RWPE1 (cell line): ENCODE measurements at regions not wholly inside any gene's neighbourhood (a gene's known extent, or its start where the extent isn't known, plus 50 kb on each side); places are given as distances from the start of the nearest gene placed in this dataset.

Experiments used
- CTCF ChIA-PET: fragments of 350-600 bp; sonication (Branson Sonifier 250); formaldehyde crosslinking; extraction: SDS; loops from one replicate; lab custom pipeline; 2021; lab: Yijun Ruan, JAX
- POLR2A ChIA-PET: fragments of 400-600 bp; formaldehyde crosslinking; extraction: SDS; loops from one replicate; lab custom pipeline; 2020; ENCODE audit warnings: antibody characterized with exemption; ENCODE audit not compliant: low non-redundant PET; lab: Yijun Ruan, JAX
- DNase-seq: peaks from one replicate; pipeline ENCODE4 v3.0.0; 2012; ENCODE audit warnings: low spot score
- H3K27ac ChIP-seq: fragments of 450-650 bp; 2 replicates; pipeline ENCODE4 v1.5.1; 2017
- CTCF ChIP-seq: fragments of 450-650 bp; conservative IDR thresholded peaks from 2 replicates; pipeline ENCODE4 v1.5.1; 2017; ENCODE audit warnings: low read depth, mild to moderate bottlenecking

DNA sequence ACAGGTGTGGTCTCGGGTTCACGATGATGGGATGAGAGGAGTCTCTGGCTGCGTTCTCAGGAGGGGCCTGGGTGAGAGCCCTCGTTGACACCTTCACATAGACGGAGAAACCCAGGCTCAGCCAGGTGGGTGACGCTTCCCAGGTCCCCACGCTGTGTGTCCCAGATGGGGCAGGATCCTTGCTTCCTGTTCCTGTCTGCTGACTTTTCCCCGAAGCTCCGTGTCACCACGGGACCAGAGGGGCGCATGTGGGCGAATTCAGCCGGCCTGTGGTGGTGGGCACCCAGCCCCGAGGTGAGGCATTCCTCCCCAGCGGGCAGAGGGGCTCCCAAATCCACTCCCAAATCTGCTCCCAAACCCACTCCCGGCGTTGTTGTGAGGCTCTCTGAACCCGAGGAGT lies 732.8 kb downstream of the BRD1 start:
- CTCF ChIA-PET = no interaction called here
- H3K27ac ChIP-seq = no peak overlapping the region
- POLR2A ChIA-PET = no interaction called here

GRCh38 chr22:49094151-49094550 lies 733.5 kb downstream of the BRD1 start:
- ChIA-PET POLR2A (no interaction called here), CTCF (no interaction called here)
- no peak for TF ChIP-seq CTCF
- no peak for DNase-seq
- no peak overlapping the region for H3K27ac ChIP-seq

More for the DNA sequence above, 732.8 kb downstream of the BRD1 start:
- no peak for TF ChIP-seq CTCF
- no peak for DNase-seq

DNA sequence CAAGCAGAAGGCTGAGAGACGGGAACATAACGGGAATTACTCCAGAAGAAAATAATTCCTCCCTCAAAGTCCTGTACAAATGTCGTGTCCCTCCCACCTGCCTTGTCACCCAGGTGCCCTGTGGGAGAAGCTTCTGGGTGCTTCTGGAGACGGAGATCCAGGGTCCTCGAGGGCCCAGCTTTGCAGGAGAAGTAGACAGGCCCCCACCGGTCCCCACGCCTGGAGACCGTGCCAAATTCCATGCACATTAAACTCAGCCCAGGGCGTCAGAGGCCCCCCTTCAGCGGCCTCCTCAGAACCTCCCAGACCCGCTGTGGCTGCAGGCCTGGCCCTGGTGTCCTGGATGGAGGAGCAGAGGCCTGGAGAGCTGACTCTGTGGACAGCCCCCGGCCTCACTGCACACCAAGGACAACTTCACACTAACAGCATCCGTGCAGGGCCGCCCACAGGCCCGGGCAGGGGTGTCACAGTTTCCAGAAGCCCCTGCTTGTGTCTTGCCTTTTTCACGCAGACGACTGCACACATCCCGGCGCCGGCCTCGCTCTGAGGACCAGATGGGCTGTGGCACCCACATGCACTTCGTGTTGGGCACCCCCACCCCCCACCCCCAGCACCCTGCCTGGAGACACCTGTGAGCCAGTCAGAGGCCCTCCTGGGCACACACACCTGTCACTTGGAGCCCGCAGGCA lies 734.3 kb downstream of the BRD1 start:
- DNase-seq = no peak
- no peak for TF ChIP-seq CTCF
- ChIA-PET POLR2A (no interaction called here), CTCF (no interaction called here)
- H3K27ac ChIP-seq = no peak overlapping the region

GRCh38 chr22:49092716-49093115 lies 735.0 kb downstream of the BRD1 start:
- H3K27ac ChIP-seq = no peak overlapping the region
- ChIA-PET CTCF (no interaction called here), POLR2A (no interaction called here)
- DNase-seq = no peak
- no peak for TF ChIP-seq CTCF

DNA sequence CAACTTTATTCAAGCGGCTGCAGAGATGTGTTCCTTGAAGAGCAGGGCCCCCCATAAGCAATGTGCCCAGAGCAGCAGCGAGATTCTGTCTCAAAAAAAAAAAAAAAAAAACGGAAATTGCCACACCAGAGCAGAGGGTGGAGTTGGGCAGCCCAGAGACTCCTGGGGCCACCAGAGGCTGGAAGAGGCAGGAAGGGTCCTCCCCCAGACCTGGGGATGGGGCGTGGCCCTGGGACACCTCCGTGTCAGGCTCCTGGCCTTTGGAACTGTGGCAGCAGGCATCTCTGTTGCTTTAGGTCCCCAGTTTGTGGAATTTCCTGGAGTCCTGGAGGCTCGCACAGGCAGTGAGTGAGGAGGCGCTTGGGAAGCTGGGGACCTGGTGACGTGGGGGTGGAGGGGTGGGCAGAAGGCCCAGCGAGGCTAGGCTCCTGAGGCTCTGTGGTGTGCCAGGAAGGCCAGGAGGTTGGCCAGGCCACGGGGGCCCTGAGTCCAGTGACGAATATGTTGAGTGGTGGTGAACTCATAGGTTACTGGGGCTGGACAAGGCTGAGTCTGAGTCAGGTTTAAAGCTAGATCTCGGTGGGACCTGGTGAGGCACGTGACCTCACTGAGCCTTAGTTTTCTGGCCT lies 735.6 kb downstream of the BRD1 start:
- H3K27ac ChIP-seq = no peak overlapping the region
- ChIA-PET CTCF (no interaction called here), POLR2A (no interaction called here)
- DNase-seq = no peak
- no peak for TF ChIP-seq CTCF

DNA sequence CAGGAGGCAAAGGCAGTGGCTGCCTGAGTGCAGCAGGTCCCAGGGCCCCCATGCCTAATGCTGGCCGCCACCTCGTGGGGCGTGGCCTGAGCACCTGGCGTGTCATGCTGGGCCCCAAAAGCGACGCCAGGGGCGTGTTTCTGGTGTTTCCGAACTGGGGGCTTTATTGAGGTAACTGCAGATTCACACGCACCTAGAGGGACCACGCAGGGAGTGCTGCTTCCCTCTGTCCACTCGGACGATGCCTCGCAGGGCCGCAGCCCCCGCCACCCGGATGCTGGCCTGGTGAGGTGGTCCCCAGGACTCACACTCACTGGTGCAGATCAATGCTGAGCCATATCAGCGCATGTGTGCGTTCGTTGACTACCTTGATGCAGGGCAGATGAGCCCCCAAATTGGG lies 736.2 kb downstream of the BRD1 start:
- no peak for TF ChIP-seq CTCF
- CTCF ChIA-PET = no interaction called here
- H3K27ac ChIP-seq = no peak overlapping the region
- no peak for DNase-seq
- POLR2A ChIA-PET = no interaction called here
